ENCODE measurements at regions not wholly inside any gene's neighbourhood (a gene's known extent, or its start where the extent isn't known, plus 50 kb on each side); places are given as distances from the start of the nearest gene placed in this dataset.

- TF ChIP-seq ZNF23 (tag by site-specific recombination; IDR thresholded peaks at IDR 0.05; ENCODE audit: borderline replicate concordance) = no peak
- no peak for TF ChIP-seq ZNF621 (tag by site-specific recombination; IDR thresholded peaks at IDR 0.05)
- TF ChIP-seq ZNF558 (tag by site-specific recombination; IDR thresholded peaks at IDR 0.05) = no peak
- TF ChIP-seq REST (tag by site-specific recombination; IDR thresholded peaks at IDR 0.05) = no peak
- no peak for TF ChIP-seq YY1 (tag by site-specific recombination; IDR thresholded peaks at IDR 0.05)
- TF ChIP-seq CTCF (tag by site-specific recombination; IDR thresholded peaks at IDR 0.05) = no peak
- TF ChIP-seq ZNF391 (tag by site-specific recombination; IDR thresholded peaks at IDR 0.05; ENCODE audit: borderline replicate concordance, low read depth) = no peak
- TF ChIP-seq ZNF292 (tag by site-specific recombination; IDR thresholded peaks at IDR 0.05; ENCODE audit: borderline replicate concordance, low read depth) = no peak
- no peak for TF ChIP-seq ZNF274 (IDR thresholded peaks at IDR 0.05; ENCODE audit: low read length)
- TF ChIP-seq ZNF274 (tag by site-specific recombination; IDR thresholded peaks at IDR 0.05; ENCODE audit: borderline replicate concordance) = no peak
- no peak for TF ChIP-seq ZNF133 (tag by site-specific recombination; IDR thresholded peaks at IDR 0.05)
- no peak for TF ChIP-seq PRDM10 (tag by site-specific recombination; IDR thresholded peaks at IDR 0.05)
These were observed 341.7 kb upstream of the GATB start for GRCh38 chr4:152102436-152103000.
